ENCODE measurements at regions not wholly inside any gene's neighbourhood (a gene's known extent, or its start where the extent isn't known, plus 50 kb on each side); places are given as distances from the start of the nearest gene placed in this dataset.
"Not testable (repeated sequence)": the region's sequence is repeated elsewhere in the genome, so short reads cannot be mapped to it uniquely, and the experiment has no call there.

DNA sequence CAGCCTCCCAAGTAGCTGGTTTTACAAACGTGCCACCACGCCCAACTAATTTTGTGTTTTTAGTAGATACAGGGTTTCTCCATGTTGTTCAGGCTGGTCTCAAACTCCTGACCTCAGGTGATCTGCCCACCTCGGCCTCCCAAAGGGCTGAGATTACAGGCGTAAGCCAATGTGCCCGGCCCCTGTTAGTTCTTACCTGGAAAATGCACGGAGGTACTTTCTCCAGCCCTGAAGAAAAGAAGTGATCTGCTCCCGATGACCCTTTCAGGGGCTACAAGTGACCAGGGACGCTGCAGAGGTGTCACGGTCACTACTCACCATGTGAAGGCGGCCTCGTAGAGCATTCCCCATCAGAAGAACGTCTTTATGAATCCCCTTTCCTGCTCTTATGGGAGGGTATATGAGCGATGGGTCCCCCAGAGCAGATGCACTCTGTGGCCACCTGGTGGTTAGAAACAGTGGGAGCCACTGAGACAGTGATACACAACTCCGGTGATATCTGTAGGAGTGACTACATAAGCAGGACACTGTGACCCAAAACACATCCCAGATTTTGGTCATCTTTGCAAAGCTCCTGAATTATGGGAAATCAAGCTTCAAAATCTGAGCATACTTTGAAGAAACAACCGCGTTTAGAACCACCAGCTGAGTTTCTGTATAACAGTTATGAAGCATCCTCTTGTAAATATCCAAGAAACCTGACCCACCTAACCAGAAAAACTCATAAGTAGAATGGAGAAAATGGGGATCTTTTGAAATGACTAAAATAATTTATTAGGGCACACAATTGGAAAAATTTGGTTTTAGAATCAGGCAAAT, 102.7 kb upstream of the NBPF11 start:
- TF ChIP-seq, protein P1, sequence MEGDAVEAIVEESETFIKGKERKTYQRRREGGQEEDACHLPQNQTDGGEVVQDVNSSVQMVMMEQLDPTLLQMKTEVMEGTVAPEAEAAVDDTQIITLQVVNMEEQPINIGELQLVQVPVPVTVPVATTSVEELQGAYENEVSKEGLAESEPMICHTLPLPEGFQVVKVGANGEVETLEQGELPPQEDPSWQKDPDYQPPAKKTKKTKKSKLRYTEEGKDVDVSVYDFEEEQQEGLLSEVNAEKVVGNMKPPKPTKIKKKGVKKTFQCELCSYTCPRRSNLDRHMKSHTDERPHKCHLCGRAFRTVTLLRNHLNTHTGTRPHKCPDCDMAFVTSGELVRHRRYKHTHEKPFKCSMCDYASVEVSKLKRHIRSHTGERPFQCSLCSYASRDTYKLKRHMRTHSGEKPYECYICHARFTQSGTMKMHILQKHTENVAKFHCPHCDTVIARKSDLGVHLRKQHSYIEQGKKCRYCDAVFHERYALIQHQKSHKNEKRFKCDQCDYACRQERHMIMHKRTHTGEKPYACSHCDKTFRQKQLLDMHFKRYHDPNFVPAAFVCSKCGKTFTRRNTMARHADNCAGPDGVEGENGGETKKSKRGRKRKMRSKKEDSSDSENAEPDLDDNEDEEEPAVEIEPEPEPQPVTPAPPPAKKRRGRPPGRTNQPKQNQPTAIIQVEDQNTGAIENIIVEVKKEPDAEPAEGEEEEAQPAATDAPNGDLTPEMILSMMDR (IDR thresholded peaks at IDR 0.05) = peak in 1 of 3 experiments; percentile 41
- H3K36me3 ChIP-seq; H3K9me3 ChIP-seq; H3K4me3 ChIP-seq; DNase-seq (ENCODE audit: low spot score in 2 of 2); H3K27ac ChIP-seq; H3K4me1 ChIP-seq; H3K27me3 ChIP-seq; intact Hi-C loops (cut with DNase I): not testable (repeated sequence)

DNA sequence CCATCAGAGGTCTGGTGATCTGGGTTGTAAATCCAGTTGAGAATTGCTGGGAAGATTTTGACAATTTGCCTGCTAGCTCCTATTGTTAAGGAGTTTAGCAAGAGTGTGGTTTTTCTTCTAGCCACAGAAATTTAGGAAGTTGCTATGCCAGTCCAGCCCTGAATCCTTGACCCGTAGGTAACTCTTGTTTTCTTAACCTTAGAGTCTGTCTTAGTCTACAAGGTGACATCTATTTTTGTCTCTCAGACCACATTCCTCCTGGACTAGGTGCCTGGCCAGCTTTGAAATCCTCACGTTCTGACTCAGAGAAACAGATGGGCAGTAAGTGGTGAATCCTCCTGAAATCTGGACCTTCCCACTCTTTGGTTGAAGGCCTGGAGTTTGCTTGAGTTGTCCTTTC, 101.7 kb upstream of the NBPF11 start:
- H3K27ac ChIP-seq; H3K27me3 ChIP-seq; H3K9me3 ChIP-seq; H3K36me3 ChIP-seq; H3K4me3 ChIP-seq; DNase-seq (ENCODE audit: low spot score in 2 of 2); H3K4me1 ChIP-seq; intact Hi-C loops (cut with DNase I): not testable (repeated sequence)

DNA sequence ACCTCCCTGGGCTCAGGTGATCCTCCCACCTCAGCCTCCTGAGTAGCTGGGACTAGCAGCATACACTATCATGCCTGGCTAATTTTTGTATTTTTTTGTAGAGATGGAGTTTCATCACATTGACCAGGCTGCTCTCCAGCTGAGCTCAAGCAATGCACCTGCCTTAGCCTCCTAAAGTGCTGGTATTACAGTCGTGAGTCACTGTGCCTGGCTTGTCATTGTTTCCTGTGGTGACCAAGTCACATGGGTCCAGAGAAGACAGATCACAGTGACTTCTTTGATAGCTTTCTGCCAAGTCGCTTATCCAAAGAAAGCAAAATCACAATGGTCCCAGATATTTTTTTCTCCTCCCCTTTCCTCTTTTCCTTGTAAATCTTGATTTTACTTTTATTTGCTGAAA, 96.7 kb upstream of the NBPF11 start:
- DNase-seq (ENCODE audit: low spot score in 2 of 2); H3K4me3 ChIP-seq; intact Hi-C loops (cut with DNase I); H3K4me1 ChIP-seq; H3K36me3 ChIP-seq; H3K9me3 ChIP-seq; H3K27me3 ChIP-seq; H3K27ac ChIP-seq: not testable (repeated sequence)

DNA sequence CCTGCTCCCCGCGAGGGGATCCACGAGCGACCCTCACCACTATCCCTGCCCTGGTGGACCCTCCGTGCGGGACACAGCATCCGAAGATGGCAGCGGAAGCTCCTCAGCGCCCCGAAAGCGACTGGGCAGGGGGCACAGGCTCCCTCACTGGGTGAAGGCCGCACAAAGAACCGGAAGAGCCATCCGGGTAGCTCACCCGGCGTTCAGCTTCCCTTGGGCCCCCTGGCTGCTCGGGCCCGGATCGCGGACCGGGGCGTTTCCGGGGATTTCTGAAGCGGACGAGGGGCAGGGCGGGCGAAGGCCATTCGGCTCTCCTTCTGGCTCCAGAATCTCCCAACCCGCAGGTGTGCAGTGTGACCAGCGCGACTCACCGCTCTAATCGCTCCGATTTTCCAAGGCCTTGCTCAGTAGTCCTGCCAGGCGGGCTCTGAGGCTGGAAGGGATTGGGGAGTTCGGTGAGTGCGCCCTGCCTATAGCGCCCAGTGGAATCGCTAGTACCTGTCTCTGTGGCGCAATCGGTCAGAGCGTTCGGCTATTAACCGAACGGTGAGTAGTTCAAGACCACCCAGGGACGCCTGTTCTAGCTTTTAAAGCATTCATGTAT, 94.3 kb upstream of the NBPF11 start:
- H3K4me1 ChIP-seq; H3K36me3 ChIP-seq; H3K27ac ChIP-seq; intact Hi-C loops (cut with DNase I); H3K4me3 ChIP-seq; H3K9me3 ChIP-seq; H3K27me3 ChIP-seq; DNase-seq (ENCODE audit: low spot score in 2 of 2): not testable (repeated sequence)

DNA sequence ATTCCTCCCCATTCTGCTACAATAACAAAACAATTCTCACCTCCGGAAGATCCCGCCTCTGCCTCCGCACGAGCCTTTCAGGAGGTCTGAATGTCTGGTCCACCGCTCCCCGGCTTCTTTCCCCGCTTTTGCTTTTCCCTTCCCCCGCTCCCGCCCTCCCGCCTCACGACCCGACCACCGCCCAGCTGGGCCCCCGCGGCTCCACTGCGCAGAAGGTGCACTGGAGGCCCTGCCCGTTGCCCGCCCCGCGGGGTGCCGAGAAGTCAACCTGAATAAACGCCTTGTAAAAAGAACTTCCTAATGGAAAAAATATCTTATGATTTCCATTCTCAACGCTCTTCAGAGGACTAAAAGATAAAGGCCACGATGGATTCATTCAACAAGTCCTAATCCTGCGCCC, 93.8 kb upstream of the NBPF11 start:
- H3K4me3 ChIP-seq; H3K27me3 ChIP-seq; DNase-seq (ENCODE audit: low spot score in 2 of 2); intact Hi-C loops (cut with DNase I); H3K4me1 ChIP-seq; H3K27ac ChIP-seq; H3K36me3 ChIP-seq; H3K9me3 ChIP-seq: not testable (repeated sequence)

DNA sequence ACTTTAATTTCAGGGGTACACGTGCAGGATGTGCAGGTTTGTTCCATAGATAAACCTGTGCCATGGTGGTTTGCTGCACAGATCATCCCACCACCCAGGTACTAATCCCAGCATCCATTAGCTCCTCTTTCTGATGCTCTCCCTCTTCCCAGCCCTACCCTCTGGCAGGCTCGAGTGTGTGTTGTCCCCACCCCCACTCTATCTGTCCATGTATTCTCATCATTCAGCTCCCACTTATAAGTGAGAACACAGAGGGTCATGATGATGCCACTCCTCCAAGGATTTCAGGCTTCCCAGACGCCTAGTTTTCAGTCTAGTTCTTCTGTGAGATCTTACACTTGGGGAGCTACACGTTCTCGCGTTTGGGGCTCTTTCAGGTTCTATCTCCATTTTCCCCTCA, 93.4 kb upstream of the NBPF11 start:
- H3K9me3 ChIP-seq; H3K4me3 ChIP-seq; H3K36me3 ChIP-seq; DNase-seq (ENCODE audit: low spot score in 2 of 2); H3K27me3 ChIP-seq; H3K27ac ChIP-seq; H3K4me1 ChIP-seq; intact Hi-C loops (cut with DNase I): not testable (repeated sequence)

DNA sequence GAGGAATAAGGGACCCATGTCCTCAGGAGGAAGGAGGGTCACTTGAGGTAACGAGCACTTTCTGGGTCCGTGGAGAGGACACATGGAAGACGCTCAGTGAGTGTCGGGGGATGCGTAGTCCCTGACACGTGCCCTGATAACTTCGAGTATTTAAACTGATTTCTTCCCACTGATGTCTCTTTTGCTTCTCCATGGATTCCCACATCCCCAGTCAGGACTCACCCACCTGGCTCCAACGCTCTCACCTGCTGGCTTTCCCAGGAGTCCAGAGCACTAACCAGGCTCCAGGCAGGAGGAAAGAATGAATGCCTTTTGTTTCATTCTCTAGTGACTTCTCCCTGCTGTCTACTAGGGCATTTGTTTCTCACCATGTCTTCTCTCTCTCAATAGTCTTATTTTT, 81.2 kb upstream of the NBPF11 start:
- H3K27ac ChIP-seq; DNase-seq (ENCODE audit: low spot score in 2 of 2); intact Hi-C loops (cut with DNase I); H3K36me3 ChIP-seq; H3K4me1 ChIP-seq; H3K27me3 ChIP-seq; H3K4me3 ChIP-seq; H3K9me3 ChIP-seq: not testable (repeated sequence)

DNA sequence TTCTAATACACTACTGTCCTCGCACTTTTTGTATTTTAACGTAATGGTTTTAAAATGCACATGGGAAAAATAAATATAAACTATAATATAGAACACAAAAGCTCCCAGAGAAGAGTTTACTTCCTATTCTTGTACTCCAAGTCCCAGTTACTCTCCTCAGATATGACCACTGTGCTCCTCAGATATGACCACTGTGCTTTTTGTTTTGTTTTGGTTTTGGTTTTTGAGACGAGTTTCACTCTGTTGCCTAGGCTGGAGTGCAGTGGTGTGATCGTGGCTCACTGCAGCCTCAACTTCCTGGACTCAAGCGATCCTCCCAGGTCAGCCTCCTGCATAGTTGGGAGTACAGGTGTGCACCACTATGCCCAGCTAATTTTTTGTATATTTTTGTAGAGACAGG, 76.8 kb upstream of the NBPF11 start:
- H3K4me3 ChIP-seq; H3K9me3 ChIP-seq; H3K4me1 ChIP-seq; intact Hi-C loops (cut with DNase I); H3K36me3 ChIP-seq; DNase-seq (ENCODE audit: low spot score in 2 of 2); H3K27me3 ChIP-seq; H3K27ac ChIP-seq: not testable (repeated sequence)

DNA sequence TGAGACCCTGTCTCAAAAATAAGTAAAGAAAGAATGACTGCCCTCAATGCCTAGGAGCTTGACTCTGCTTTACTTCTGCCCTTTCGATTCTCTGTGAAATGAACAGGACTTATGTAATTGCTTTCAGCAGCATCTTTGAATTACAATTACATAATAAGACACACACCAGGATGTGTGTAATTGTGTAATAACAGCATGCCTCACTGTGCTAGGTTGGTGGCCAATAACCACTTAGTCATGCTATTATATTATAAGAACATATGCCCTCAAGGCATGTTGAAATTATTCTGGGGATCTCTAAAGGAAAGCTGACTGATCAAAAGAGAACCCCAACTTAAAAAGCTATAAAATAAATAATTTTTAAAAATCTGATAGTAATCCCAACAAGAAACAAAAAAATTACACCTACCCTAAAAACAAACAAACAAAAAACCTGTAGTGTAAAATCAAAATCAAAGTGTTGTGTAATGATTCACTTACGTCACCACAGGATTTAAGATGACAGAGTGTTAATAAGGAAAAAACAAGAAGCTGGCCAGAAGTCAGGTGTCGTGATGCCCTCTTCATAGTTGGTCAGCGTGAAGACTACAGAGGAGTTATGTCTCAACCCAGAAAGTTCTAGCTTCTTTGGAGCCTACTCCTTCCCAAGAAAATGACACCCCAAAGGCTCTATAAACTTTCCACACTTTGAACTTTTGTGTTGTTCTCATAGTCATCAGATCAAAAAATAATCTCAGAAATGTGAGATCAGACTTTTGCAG, 70.5 kb upstream of the NBPF11 start:
- H3K4me3 ChIP-seq; H3K9me3 ChIP-seq; H3K27me3 ChIP-seq; intact Hi-C loops (cut with DNase I); H3K36me3 ChIP-seq; H3K27ac ChIP-seq; DNase-seq (ENCODE audit: low spot score in 2 of 2); H3K4me1 ChIP-seq: not testable (repeated sequence)

DNA sequence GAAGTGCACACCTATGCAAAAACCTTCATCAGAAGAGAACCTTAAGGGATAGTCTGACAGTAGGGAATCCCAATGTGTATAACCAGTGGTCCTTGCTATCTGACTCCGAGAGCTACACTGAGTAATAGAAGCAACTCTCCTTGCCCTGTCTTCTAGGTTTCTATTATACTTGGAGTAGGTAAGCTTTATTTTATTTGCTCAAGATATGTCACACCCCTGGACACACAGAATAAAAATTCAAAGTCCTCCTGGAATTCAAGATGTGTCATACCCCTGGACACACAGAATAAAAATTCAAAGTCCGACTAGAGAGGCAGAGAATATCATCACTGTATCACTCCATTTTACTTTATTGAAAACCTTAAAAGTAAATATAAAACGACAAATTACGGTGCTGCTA, 69.5 kb upstream of the NBPF11 start:
- DNase-seq (ENCODE audit: low spot score in 2 of 2); H3K4me1 ChIP-seq; H3K4me3 ChIP-seq; H3K27me3 ChIP-seq; intact Hi-C loops (cut with DNase I); H3K27ac ChIP-seq; H3K36me3 ChIP-seq; H3K9me3 ChIP-seq: not testable (repeated sequence)

DNA sequence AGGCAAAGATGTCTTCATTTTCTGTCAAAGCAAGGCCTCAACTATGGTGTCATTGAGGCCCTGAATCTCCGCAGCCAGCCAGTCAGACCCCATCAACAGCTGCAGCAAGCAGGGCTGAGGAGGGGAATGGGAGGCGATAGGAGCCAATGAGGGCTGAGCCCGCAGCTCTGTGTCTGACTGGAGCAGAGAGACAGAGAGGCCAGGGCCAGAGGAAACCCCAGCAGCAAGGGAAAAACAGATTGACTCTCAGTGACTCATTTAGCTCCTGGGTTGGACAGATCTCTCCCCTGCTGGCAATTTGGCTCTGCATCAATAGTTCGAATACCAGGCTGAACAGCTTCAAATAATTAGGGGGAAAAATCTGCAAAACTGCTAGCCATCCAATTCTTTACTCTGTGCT, 67.1 kb upstream of the NBPF11 start:
- H3K4me1 ChIP-seq; H3K4me3 ChIP-seq; intact Hi-C loops (cut with DNase I); H3K27ac ChIP-seq; H3K9me3 ChIP-seq; DNase-seq (ENCODE audit: low spot score in 2 of 2); H3K27me3 ChIP-seq; H3K36me3 ChIP-seq: not testable (repeated sequence)

DNA sequence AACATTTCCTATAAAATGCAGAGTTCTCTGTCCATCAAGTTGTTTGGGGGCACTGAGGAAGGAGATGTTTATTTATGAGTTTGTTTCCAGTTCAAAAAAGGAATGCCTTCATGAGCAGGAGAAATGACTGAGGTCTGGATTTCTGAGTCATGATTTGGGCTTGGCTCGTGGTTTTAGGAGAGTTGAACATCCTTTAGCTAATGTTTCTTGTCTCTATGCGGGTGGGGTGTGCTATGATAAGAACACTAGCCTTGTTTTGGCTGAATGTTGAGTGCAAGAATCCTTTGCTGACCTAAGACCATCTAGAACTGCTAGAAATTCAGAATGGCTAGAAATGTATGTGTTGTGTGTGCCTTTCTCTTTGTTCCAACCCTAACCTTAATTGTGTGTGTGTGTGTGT, 59.1 kb upstream of the NBPF11 start:
- H3K9me3 ChIP-seq; H3K36me3 ChIP-seq; H3K4me3 ChIP-seq; H3K4me1 ChIP-seq; intact Hi-C loops (cut with DNase I); H3K27ac ChIP-seq; DNase-seq (ENCODE audit: low spot score in 2 of 2); H3K27me3 ChIP-seq: not testable (repeated sequence)

DNA sequence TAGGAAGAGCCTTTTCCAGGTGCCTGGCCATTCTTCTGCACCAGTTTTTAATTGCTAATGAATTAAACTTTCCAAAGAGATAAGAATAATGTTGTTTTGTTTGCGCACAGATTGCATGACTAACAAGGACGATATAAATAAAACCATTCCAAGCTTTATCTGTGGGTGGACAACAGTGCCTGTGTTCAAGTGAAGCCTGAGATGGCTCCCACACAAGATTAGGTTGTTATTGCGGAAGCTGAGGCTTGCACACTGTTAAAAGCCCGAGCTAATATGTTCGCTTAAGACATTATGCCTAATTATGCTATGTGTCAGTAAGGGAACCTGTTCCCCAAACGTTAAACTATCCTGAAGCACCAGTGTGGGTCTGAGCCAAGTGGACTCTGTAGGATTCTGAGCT, 58.5 kb upstream of the NBPF11 start:
- H3K9me3 ChIP-seq; intact Hi-C loops (cut with DNase I); H3K27me3 ChIP-seq; H3K36me3 ChIP-seq; H3K4me1 ChIP-seq; H3K4me3 ChIP-seq; H3K27ac ChIP-seq; DNase-seq (ENCODE audit: low spot score in 2 of 2): not testable (repeated sequence)
